Left hindlimb (tissue), 1 donor: ENCODE measurements at regions not wholly inside any gene's neighbourhood (a gene's known extent, or its start where the extent isn't known, plus 50 kb on each side); places are given as distances from the start of the nearest gene placed in this dataset.
"Not testable (repeated sequence)": the region's sequence is repeated elsewhere in the genome, so short reads cannot be mapped to it uniquely, and the experiment has no call there.

Experiments
- DNase-seq: peaks from one replicate; pipeline ENCODE4 v3.0.0-alpha.2; 2018

GRCh38 chrX:13518126-13518525 is 51.3 kb upstream of the EGFL6 start:
- DNase-seq = no peak

- DNase-seq = no peak
Observed at GRCh38 chrX:13515211-13515930, 54.0 kb upstream of the EGFL6 start.

- DNase-seq = no peak
Observed at GRCh38 chrX:13511944-13512330, 57.5 kb upstream of the EGFL6 start.

- DNase-seq = no peak
Observed at GRCh38 chrX:13511241-13511943, 58.0 kb upstream of the EGFL6 start.

GRCh38 chrX:13507893-13508292 is 61.5 kb upstream of the EGFL6 start:
- DNase-seq = no peak

GRCh38 chrX:13506574-13506973 is 62.8 kb upstream of the EGFL6 start:
- no peak for DNase-seq

- DNase-seq = no peak
Observed at GRCh38 chrX:13502590-13502989, 66.8 kb upstream of the EGFL6 start.

GRCh38 chrX:13499736-13500135 is 69.7 kb upstream of the EGFL6 start:
- DNase-seq = no peak

- no peak for DNase-seq
Observed at GRCh38 chrX:13498238-13498637, 71.2 kb upstream of the EGFL6 start.

- no peak for DNase-seq
Observed at GRCh38 chrX:13495232-13495631, 74.2 kb upstream of the EGFL6 start.

GRCh38 chrX:13494562-13494961 is 74.8 kb upstream of the EGFL6 start:
- DNase-seq = no peak

- no peak for DNase-seq
Observed at GRCh38 chrX:13493659-13494058, 75.7 kb upstream of the EGFL6 start.

- no peak for DNase-seq
Observed at GRCh38 chrX:13492286-13492685, 77.1 kb upstream of the EGFL6 start.

GRCh38 chrX:13491061-13491460 is 78.3 kb upstream of the EGFL6 start:
- no peak for DNase-seq

GRCh38 chrX:13489454-13489853 is 79.9 kb upstream of the EGFL6 start:
- DNase-seq = no peak

GRCh38 chrX:13487731-13488505 is 81.5 kb upstream of the EGFL6 start:
- DNase-seq = peak; percentile 47

GRCh38 chrX:13485167-13485566 is 84.2 kb upstream of the EGFL6 start:
- no peak for DNase-seq

GRCh38 chrX:13483773-13484172 is 85.6 kb upstream of the EGFL6 start:
- DNase-seq = no peak

- DNase-seq = no peak
Observed at GRCh38 chrX:13482746-13483541, 86.5 kb upstream of the EGFL6 start.

- DNase-seq = not testable (repeated sequence)
Observed at GRCh38 chrX:13480780-13481179, 88.6 kb upstream of the EGFL6 start.

- no peak for DNase-seq
Observed at GRCh38 chrX:13479452-13479813, 90.0 kb upstream of the EGFL6 start.

- no peak for DNase-seq
Observed at GRCh38 chrX:13478740-13479451, 90.5 kb upstream of the EGFL6 start.
